ENCODE measurements at regions not wholly inside any gene's neighbourhood (a gene's known extent, or its start where the extent isn't known, plus 50 kb on each side); places are given as distances from the start of the nearest gene placed in this dataset.

DNA sequence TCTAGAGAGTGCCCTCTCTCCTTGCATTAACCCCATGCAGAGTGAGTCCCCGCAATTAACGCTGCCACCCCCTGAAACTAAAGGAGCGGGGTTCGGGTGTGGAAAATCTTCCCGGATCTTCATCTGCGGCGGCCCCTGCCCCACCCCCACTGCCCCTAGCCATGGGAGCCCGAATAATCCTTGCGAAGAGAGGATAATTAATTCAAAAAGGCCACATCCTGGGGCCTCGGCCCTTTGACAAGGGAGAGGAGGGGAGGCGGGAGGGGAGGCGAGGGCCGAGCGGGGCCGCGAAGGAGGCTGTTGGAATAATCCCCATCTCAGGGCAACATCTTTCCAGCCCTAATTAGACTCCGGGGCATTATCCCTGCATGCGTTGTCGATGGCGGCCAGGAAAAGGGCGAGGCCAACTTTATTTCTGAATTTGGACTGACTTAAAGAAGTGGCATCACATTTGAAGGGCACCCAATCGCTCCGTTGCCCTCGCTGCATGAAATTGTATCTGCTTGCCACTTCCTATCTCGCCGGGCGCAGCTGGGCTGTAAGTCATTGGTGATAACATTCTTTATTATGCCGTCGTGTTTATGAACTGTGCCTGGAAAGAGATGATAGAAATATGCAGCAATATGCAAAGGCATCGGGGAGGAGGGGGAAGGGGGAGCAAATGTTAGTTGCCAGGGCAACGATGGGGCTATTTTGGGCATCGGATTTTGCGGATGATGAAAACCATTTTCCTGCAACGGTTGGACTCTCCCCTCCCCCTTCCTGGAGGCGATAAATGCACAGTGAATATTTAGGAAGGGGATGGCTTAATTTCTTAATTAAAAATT lies 387.1 kb upstream of the TNRC6C start (continued):
- TF ChIP-seq ZNF175 (CRISPR knock-in tag; IDR thresholded peaks at IDR 0.05; ENCODE audit: low read depth) (no peak), ZFPM2 (CRISPR knock-in tag; IDR thresholded peaks at IDR 0.05) (no peak), ZNF124 (CRISPR knock-in tag; IDR thresholded peaks at IDR 0.05) (no peak), TRIM24 (IDR thresholded peaks at IDR 0.05) (peak; percentile 11 to 72; a peak in 2 of 4 replicates), ZNF764 (CRISPR knock-in tag; IDR thresholded peaks at IDR 0.05; ENCODE audit: low read depth) (no peak), MEF2D (tag; conservative IDR thresholded peaks at IDR 0.05; ENCODE audit: low read depth) (peak; percentile 94), CREM (IDR thresholded peaks at IDR 0.05; ENCODE audit: low read depth) (no peak), MYNN (IDR thresholded peaks at IDR 0.05) (no peak), MYNN (CRISPR knock-in tag; IDR thresholded peaks at IDR 0.05) (no peak), HNRNPH1 (optimal IDR thresholded peaks at IDR 0.05; ENCODE audit: low read depth, low read length) (no peak), ZKSCAN1 (IDR thresholded peaks at IDR 0.05; ENCODE audit: low read depth, low read length) (no peak), HNRNPL (IDR thresholded peaks at IDR 0.05; ENCODE audit: low read depth, low read length) (no peak), TCF3 (CRISPR knock-in tag; IDR thresholded peaks at IDR 0.05) (peak; percentile 93), POLR2B (IDR thresholded peaks at IDR 0.05; ENCODE audit: low read depth, partially characterized antibody) (no peak), GTF2A2 (tag; IDR thresholded peaks at IDR 0.05) (no peak), MCM7 (IDR thresholded peaks at IDR 0.05) (no peak), FOXJ3 (CRISPR knock-in tag; IDR thresholded peaks at IDR 0.05) (no peak)
- TF ChIP-seq, protein P1, sequence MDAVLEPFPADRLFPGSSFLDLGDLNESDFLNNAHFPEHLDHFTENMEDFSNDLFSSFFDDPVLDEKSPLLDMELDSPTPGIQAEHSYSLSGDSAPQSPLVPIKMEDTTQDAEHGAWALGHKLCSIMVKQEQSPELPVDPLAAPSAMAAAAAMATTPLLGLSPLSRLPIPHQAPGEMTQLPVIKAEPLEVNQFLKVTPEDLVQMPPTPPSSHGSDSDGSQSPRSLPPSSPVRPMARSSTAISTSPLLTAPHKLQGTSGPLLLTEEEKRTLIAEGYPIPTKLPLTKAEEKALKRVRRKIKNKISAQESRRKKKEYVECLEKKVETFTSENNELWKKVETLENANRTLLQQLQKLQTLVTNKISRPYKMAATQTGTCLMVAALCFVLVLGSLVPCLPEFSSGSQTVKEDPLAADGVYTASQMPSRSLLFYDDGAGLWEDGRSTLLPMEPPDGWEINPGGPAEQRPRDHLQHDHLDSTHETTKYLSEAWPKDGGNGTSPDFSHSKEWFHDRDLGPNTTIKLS (IDR thresholded peaks at IDR 0.05; ENCODE audit: borderline replicate concordance, low read depth) = no peak
- TF ChIP-seq, protein P2, sequence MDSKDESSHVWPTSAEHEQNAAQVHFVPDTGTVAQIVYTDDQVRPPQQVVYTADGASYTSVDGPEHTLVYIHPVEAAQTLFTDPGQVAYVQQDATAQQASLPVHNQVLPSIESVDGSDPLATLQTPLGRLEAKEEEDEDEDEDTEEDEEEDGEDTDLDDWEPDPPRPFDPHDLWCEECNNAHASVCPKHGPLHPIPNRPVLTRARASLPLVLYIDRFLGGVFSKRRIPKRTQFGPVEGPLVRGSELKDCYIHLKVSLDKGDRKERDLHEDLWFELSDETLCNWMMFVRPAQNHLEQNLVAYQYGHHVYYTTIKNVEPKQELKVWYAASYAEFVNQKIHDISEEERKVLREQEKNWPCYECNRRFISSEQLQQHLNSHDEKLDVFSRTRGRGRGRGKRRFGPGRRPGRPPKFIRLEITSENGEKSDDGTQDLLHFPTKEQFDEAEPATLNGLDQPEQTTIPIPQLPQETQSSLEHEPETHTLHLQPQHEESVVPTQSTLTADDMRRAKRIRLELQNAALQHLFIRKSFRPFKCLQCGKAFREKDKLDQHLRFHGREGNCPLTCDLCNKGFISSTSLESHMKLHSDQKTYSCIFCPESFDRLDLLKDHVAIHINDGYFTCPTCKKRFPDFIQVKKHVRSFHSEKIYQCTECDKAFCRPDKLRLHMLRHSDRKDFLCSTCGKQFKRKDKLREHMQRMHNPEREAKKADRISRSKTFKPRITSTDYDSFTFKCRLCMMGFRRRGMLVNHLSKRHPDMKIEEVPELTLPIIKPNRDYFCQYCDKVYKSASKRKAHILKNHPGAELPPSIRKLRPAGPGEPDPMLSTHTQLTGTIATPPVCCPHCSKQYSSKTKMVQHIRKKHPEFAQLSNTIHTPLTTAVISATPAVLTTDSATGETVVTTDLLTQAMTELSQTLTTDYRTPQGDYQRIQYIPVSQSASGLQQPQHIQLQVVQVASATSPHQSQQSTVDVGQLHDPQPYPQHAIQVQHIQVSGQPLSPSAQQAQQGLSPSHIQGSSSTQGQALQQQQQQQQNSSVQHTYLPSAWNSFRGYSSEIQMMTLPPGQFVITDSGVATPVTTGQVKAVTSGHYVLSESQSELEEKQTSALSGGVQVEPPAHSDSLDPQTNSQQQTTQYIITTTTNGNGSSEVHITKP (IDR thresholded peaks at IDR 0.05; ENCODE audit: partially characterized antibody) = no peak
- TF ChIP-seq, protein P3, sequence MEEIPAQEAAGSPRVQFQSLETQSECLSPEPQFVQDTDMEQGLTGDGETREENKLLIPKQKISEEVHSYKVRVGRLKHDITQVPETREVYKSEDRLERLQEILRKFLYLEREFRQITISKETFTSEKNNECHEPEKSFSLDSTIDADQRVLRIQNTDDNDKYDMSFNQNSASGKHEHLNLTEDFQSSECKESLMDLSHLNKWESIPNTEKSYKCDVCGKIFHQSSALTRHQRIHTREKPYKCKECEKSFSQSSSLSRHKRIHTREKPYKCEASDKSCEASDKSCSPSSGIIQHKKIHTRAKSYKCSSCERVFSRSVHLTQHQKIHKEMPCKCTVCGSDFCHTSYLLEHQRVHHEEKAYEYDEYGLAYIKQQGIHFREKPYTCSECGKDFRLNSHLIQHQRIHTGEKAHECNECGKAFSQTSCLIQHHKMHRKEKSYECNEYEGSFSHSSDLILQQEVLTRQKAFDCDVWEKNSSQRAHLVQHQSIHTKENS (CRISPR knock-in tag; IDR thresholded peaks at IDR 0.05) = no peak
- TF ChIP-seq, protein P4, sequence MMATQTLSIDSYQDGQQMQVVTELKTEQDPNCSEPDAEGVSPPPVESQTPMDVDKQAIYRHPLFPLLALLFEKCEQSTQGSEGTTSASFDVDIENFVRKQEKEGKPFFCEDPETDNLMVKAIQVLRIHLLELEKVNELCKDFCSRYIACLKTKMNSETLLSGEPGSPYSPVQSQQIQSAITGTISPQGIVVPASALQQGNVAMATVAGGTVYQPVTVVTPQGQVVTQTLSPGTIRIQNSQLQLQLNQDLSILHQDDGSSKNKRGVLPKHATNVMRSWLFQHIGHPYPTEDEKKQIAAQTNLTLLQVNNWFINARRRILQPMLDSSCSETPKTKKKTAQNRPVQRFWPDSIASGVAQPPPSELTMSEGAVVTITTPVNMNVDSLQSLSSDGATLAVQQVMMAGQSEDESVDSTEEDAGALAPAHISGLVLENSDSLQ (IDR thresholded peaks at IDR 0.05) = no peak
